WERI-Rb-1 (cell line): ENCODE measurements at regions not wholly inside any gene's neighbourhood (a gene's known extent, or its start where the extent isn't known, plus 50 kb on each side); places are given as distances from the start of the nearest gene placed in this dataset.

Source experiments
- DNase-seq: peaks from one replicate; pipeline ENCODE4 v3.0.0-alpha.2; 2020
- H3K27ac ChIP-seq: fragments of 250-450 bp; sonication (Bioruptor Pico); 2 replicates; pipeline ENCODE4 v1.5.1; 2020; ENCODE audit warnings: mild to moderate bottlenecking, moderate library complexity
- H3K27me3 ChIP-seq: fragments of 250-450 bp; sonication (Bioruptor Pico); 2 replicates; pipeline ENCODE4 v1.5.1; 2021; ENCODE audit warnings: mild to moderate bottlenecking, low read depth, moderate library complexity; ENCODE audit not compliant: insufficient read depth, severe bottlenecking
- H3K36me3 ChIP-seq: fragments of 250-450 bp; sonication (Bioruptor Pico); 2 replicates; pipeline ENCODE4 v1.5.1; 2020; ENCODE audit warnings: mild to moderate bottlenecking, moderate library complexity
- H3K4me3 ChIP-seq: 2 replicates; pipeline ENCODE4 v1.5.1; 2011; ENCODE audit warnings: low read depth, mild to moderate bottlenecking, control low read depth, low read length
- H3K9me3 ChIP-seq: fragments of 250-450 bp; sonication (Bioruptor Pico); 2 replicates; pipeline ENCODE4 v1.5.1; 2021; ENCODE audit warnings: mild to moderate bottlenecking, moderate library complexity; ENCODE audit not compliant: severe bottlenecking
- CTCF ChIP-seq: IDR thresholded peaks from 2 replicates; pipeline ENCODE4 v1.5.1; 2011; ENCODE audit warnings: low read depth, mild to moderate bottlenecking, control low read depth, inconsistent platforms, low read length

GRCh38 chr10:31603235-31604087 lies 284.4 kb downstream of the ZEB1 start:
- Histone ChIP-seq H3K36me3 (no peaks in the 10 kb centered on the region), H3K27me3 (no peaks in the 10 kb centered on the region), H3K27ac (peak overlapping the region; percentile 91), H3K4me3 (peak overlapping the region; percentile 49), H3K9me3 (no peaks in the 10 kb centered on the region)
- no peak for TF ChIP-seq CTCF
- peak; percentile 94 for DNase-seq

- H3K27me3 ChIP-seq, result no peaks in the 10 kb centered on the region
- TF ChIP-seq CTCF, result no peak
- H3K9me3 ChIP-seq, result no peaks in the 10 kb centered on the region
- peak overlapping the region; percentile 49 for H3K4me3 ChIP-seq
- peak overlapping the region; percentile 91 for H3K27ac ChIP-seq
- H3K36me3 ChIP-seq, result no peaks in the 10 kb centered on the region
- peak; percentile 65 for DNase-seq
Measured at GRCh38 chr10:31602541-31603234, 283.7 kb downstream of the ZEB1 start.

GRCh38 chr10:31601136-31601535 lies 282.1 kb downstream of the ZEB1 start:
- H3K36me3 ChIP-seq, result no peaks in the 10 kb centered on the region
- no peak for TF ChIP-seq CTCF

GRCh38 chr10:31599626-31600504 lies 280.8 kb downstream of the ZEB1 start:
- no peaks in the 10 kb centered on the region for H3K9me3 ChIP-seq
- no peaks in the 10 kb centered on the region for H3K36me3 ChIP-seq
- H3K4me3 ChIP-seq, result no peak overlapping the region
- no peak overlapping the region for H3K27ac ChIP-seq
- DNase-seq, result no peak
- H3K27me3 ChIP-seq, result no peaks in the 10 kb centered on the region
- TF ChIP-seq CTCF, result no peak

More at GRCh38 chr10:31601136-31601535, 282.1 kb downstream of the ZEB1 start:
- DNase-seq, result no peak
- Histone ChIP-seq H3K27ac (no peak overlapping the region), H3K9me3 (no peaks in the 10 kb centered on the region), H3K4me3 (no peak overlapping the region), H3K27me3 (no peaks in the 10 kb centered on the region)

- DNase-seq, result no peak
- H3K36me3 ChIP-seq, result no peaks in the 10 kb centered on the region
- no peak overlapping the region for H3K4me3 ChIP-seq
- H3K9me3 ChIP-seq, result no peaks in the 10 kb centered on the region
- no peak for TF ChIP-seq CTCF
- H3K27me3 ChIP-seq, result no peaks in the 10 kb centered on the region
- H3K27ac ChIP-seq, result no peak overlapping the region
Measured at GRCh38 chr10:31596765-31597164, 277.7 kb downstream of the ZEB1 start.
